NCI-H2029 treated with DMSO at 0.1 percent for 48 hours (cell line): ENCODE measurements at regions not wholly inside any gene's neighbourhood (a gene's known extent, or its start where the extent isn't known, plus 50 kb on each side); places are given as distances from the start of the nearest gene placed in this dataset.
A peak's percentile ranks its signal among the peaks of the same experiment; 100 is the strongest.
"Not testable (repeated sequence)": the region's sequence is repeated elsewhere in the genome, so short reads cannot be mapped to it uniquely, and the experiment has no call there.

Experiments used
- DNase-seq: peaks from one replicate; lab custom pipeline; 2025; lab: John Stamatoyannopoulos, UW

- DNase-seq, result no peak
These were observed 50.6 kb upstream of the EHBP1 start for GRCh38 chr2:62654876-62655359.

- DNase-seq, result no peak
These were observed 51.1 kb upstream of the EHBP1 start for GRCh38 chr2:62654423-62654791.

GRCh38 chr2:62653582-62654422 lies 51.7 kb upstream of the EHBP1 start:
- DNase-seq, result no peak

DNA sequence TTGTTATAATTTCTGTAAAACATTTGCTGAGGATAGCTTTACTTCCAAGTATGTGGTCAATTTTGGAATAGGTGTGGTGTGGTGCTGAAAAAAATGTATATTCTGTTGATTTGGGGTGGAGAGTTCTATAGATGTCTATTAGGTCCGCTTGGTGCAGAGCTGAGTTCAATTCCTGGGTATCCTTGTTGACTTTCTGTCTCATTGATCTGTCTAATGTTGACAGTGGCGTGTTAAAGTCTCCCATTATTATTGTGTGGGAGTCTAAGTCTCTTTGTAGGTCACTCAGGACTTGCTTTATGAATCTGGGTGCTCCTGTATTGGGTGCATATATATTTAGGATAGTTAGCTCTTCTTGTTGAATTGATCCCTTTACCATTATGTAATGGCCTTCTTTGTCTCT lies 56.4 kb upstream of the EHBP1 start:
- not testable (repeated sequence) for DNase-seq

GRCh38 chr2:62643100-62643471 lies 62.4 kb upstream of the EHBP1 start:
- no peak for DNase-seq

- DNase-seq, result no peak
These were observed 62.9 kb upstream of the EHBP1 start for GRCh38 chr2:62642429-62643099.

GRCh38 chr2:62641936-62642335 lies 63.6 kb upstream of the EHBP1 start:
- DNase-seq, result no peak

GRCh38 chr2:62641410-62641843 lies 64.1 kb upstream of the EHBP1 start:
- DNase-seq, result no peak

DNA sequence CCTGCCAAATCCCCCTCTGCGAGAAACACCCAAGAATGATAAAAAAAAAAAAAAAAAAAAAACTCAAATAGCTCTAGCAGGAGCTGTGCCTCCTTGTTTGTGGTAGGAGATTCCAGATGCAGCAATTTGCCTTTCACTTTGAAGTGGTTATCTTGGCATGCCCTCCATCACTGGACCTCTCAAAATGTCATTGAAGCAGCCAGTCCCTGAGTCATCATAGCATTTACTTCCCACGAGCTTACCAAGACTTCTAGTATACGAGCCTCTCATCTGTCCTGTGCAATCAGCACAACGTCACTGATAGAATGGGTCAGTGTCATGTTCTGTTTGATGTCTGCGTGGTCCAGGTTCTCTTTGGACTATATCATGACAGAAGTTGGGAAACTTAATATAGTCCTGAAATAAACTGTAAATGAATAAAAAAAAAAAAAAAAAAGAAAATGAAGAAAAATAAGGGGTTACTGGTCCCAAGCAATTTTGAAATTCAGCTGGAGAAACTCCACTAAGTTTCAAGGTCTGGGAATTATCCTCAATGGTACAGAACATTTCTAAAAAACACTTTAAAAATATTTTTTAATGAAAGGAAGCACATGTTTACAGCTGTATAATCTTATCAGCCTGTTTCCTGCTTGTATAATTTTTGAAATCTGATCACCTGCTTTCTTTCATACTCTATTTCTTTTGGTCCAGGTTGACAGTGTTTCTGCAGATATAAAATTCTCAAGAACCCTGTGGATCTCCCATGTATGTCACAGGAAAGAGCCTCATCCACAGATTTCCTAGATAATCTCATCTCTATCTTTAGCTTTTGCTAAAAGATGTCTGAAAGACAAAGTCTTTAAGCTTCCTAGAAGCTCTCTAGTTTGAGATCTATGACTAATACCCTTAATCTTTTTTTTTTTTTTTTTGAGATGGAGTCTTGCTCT lies 74.1 kb upstream of the EHBP1 start:
- DNase-seq, result no peak

- not testable (repeated sequence) for DNase-seq
These were observed 75.3 kb upstream of the EHBP1 start for GRCh38 chr2:62630206-62630605.

DNA sequence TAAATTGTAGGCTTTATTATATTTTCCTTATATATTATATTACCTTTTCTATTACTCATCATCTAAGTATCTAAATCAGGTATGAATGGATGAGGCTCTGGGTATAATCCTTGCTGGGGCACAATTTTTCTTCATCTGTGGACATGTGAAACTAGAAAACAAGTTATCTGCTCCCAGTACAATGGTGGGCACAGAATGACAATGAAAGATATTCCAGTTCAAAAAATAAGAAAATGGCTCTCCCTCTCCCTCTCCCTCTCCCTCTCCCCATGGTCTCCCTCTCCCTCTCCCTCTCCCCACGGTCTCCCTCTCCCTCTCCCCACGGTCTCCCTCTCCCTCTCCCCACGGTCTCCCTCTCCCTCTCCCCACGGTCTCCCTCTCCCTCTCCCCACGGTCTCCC lies 76.2 kb upstream of the EHBP1 start:
- DNase-seq, result not testable (repeated sequence)

DNA sequence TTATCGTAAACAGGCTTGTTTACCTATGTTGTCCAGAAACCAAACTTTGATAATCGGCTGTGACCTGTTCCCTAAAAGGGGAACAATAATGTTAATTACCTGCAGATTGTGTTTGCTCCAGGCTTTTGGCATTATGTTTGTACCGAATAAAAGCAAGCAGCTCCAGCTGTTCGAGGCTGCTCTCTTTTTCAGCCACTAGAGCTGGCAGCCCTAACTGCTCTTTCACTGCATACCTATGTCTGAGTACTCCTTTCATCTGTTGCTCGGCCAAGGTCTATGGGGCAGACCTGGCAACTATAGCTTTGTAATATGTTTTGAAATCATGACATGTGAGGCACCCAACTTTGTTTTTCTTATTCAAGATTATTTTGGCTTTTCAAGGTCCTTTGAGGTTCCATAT lies 77.8 kb upstream of the EHBP1 start:
- no peak for DNase-seq

DNA sequence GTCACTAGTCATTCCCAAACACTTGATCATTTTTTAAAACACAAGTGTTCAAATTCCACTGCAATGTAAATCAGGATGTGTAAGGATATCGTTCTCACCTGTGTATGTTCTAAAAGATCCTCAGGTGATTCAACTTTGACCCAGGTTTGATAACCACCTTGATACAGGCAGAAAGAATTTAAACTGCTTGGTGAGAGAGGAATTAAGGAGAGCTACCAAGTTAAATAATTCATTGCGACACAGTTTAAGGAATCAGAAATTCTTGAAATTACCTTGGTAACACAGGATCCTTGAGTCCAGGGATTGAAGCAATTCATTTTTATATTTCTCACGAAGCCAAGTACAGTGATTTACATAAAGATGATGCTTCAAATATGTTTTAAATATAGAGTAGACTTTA lies 80.7 kb upstream of the EHBP1 start:
- DNase-seq, result no peak

GRCh38 chr2:62616486-62616885 lies 89.0 kb upstream of the EHBP1 start:
- DNase-seq, result not testable (repeated sequence)

DNA sequence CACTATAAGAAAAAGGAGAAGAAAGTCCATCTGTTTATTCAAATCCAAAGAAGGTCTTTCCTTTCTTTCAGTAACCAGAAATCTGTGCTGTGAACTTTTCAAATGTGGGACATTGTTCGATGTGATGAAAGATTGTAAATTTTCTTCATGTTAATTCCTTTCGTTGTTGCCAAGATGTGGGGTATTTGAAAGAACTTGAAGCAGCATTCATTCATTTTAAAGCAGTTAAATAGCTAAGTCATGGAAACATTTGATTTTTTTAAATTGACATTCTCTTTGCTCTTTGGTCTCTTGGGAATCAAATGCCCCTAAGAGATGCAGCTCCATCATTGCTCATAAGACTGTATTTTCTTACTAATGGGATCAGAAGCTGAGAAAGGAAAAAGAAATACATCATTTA lies 93.7 kb upstream of the EHBP1 start:
- no peak for DNase-seq

- not testable (repeated sequence) for DNase-seq
These were observed 99.5 kb upstream of the TMEM17 start for GRCh38 chr2:62605471-62605870.

DNA sequence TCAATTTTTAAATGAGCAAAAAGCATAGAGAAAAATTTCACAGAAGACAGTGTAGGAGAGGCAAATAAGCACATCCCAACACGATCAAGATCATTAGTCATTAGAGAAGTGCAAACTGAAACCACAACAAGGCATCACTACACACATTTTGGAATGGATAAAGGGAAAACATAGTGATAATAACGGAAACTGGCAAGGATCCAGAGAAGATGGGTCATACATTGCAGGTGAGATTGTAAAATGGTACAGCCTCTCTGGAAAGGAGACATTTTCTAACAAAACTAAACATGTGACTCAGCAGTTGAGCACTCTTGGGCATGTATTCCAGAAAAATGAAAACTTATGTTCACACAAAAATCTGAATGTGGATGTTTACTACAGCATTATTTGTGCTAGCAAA lies 98.3 kb upstream of the TMEM17 start:
- DNase-seq, result peak; percentile 3

DNA sequence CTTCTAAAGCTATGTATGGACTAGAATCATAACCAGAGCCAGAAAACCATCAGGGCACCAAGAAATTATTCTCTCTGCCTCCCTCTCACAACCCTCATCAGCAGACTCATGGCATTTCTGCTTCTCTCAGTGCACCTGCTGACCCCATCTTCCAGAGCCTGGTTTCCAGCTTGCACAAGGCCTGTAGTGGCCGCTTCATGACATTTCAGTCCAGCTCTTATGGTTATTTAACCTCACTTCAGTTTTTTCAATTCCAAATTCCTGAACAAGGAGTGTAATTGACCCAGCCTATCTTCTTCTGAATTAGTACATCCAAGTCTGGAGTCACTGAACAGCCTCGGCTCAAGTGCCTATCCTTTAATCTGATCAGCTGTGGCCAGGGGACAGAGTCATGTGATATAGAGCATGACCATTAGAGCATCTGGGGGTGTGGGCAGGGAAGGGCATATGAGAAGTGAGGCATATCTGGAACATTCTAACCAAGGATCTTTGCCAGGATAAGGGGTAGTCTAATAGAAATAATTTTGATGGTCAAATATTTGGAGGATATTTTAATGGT lies 97.2 kb upstream of the TMEM17 start:
- DNase-seq, result no peak

DNA sequence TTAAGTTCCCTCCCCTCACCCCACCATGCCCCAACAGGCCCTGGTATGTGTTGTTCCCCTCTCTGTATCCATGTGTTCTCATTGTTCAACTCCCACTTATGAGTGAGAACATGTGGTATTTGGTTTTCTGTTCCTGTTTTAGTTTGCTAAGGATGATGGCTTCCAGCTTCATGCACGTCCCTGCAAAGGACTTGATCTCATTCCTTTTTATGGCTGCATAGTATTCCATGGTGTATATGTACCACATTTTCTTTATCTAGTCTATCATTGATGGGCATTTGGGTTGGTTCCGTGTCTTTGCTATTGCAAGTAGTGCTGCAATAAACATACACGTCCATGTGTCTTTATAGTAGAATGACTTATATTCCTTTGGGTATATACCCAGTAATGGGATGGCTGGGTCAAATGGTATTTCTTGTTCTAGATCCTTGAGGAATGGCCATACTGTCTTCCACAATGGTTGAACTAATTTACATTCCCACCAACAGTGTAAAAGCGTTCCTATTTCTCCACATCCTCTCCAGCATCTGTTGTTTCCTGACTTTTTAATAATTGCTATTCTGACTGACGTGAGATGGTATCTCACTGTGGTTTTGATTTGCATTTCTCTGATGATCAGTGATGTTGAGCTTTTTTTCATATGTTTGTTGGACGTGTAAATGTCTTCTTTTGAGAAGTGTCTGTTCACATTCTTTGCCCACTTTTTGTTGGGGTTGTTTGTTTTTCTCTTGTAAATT lies 93.8 kb upstream of the TMEM17 start:
- DNase-seq, result not testable (repeated sequence)

DNA sequence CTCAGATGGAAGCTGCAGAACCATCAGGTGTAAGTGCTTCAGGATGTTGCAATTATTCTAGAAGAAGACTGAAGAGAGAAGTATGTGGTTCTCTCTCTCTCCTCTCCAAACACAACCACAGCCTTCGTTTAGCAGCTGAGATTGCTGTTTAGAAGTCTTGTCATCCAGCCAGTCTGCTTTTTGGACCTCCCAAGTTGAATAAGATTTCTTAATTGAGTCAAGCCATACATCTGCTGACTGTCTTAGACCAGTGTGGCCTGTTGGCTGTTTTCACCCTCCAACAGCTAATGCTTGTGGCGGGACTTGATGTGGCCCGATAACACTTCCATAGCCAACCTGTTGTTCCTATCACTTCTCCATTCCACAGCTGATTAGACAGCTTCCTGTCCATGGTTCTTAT lies 91.3 kb upstream of the TMEM17 start:
- no peak for DNase-seq
